ENCODE measurements at regions not wholly inside any gene's neighbourhood (a gene's known extent, or its start where the extent isn't known, plus 50 kb on each side); places are given as distances from the start of the nearest gene placed in this dataset.
"Not testable (repeated sequence)": the region's sequence is repeated elsewhere in the genome, so short reads cannot be mapped to it uniquely, and the experiment has no call there.

GRCh38 chr9:6160579-6160978 lies 55.0 kb upstream of the IL33 start:
- in situ Hi-C loops (cut with HindIII; ENCODE audit: low pct_unique_long_range_greater_than_20kb, low sequenced_read_pairs), result no loop called here
- no peak for DNase-seq (ENCODE audit: low read depth, low spot score)

GRCh38 chr9:6153425-6153824 lies 62.2 kb upstream of the IL33 start:
- in situ Hi-C loops (cut with HindIII; ENCODE audit: low pct_unique_long_range_greater_than_20kb, low sequenced_read_pairs), result no loop called here

GRCh38 chr9:6152788-6153187 lies 62.8 kb upstream of the IL33 start:
- in situ Hi-C loops (cut with HindIII; ENCODE audit: low pct_unique_long_range_greater_than_20kb, low sequenced_read_pairs), result no loop called here
- no peak for DNase-seq (ENCODE audit: low read depth, low spot score)

More at GRCh38 chr9:6153425-6153824, 62.2 kb upstream of the IL33 start:
- no peak for DNase-seq (ENCODE audit: low read depth, low spot score)

GRCh38 chr9:6150483-6150882 lies 65.1 kb upstream of the IL33 start:
- DNase-seq (ENCODE audit: low read depth, low spot score), result no peak

GRCh38 chr9:6149315-6149714 lies 66.3 kb upstream of the IL33 start:
- no peak for DNase-seq (ENCODE audit: low read depth, low spot score)
- in situ Hi-C loops (cut with HindIII; ENCODE audit: low pct_unique_long_range_greater_than_20kb, low sequenced_read_pairs), result no loop called here

More at GRCh38 chr9:6150483-6150882, 65.1 kb upstream of the IL33 start:
- in situ Hi-C loops (cut with HindIII; ENCODE audit: low pct_unique_long_range_greater_than_20kb, low sequenced_read_pairs), result no loop called here

GRCh38 chr9:6147846-6148245 lies 67.8 kb upstream of the IL33 start:
- in situ Hi-C loops (cut with HindIII; ENCODE audit: low pct_unique_long_range_greater_than_20kb, low sequenced_read_pairs), result no loop called here
- DNase-seq (ENCODE audit: low read depth, low spot score), result no peak

GRCh38 chr9:6144947-6145346 lies 70.7 kb upstream of the IL33 start:
- in situ Hi-C loops (cut with HindIII; ENCODE audit: low pct_unique_long_range_greater_than_20kb, low sequenced_read_pairs), result no loop called here

GRCh38 chr9:6142799-6143454 lies 72.7 kb upstream of the IL33 start:
- in situ Hi-C loops (cut with HindIII; ENCODE audit: low pct_unique_long_range_greater_than_20kb, low sequenced_read_pairs), result no loop called here
- no peak for DNase-seq (ENCODE audit: low read depth, low spot score)

More at GRCh38 chr9:6144947-6145346, 70.7 kb upstream of the IL33 start:
- no peak for DNase-seq (ENCODE audit: low read depth, low spot score)

GRCh38 chr9:6135780-6136179 lies 79.8 kb upstream of the IL33 start:
- DNase-seq (ENCODE audit: low read depth, low spot score); in situ Hi-C loops (cut with HindIII; ENCODE audit: low pct_unique_long_range_greater_than_20kb, low sequenced_read_pairs): not testable (repeated sequence)

GRCh38 chr9:6134661-6135180 lies 80.9 kb upstream of the IL33 start:
- DNase-seq (ENCODE audit: low read depth, low spot score), result no peak

GRCh38 chr9:6133346-6134063 lies 82.1 kb upstream of the IL33 start:
- in situ Hi-C loops (cut with HindIII; ENCODE audit: low pct_unique_long_range_greater_than_20kb, low sequenced_read_pairs), result no loop called here
- no peak for DNase-seq (ENCODE audit: low read depth, low spot score)

More at GRCh38 chr9:6134661-6135180, 80.9 kb upstream of the IL33 start:
- in situ Hi-C loops (cut with HindIII; ENCODE audit: low pct_unique_long_range_greater_than_20kb, low sequenced_read_pairs), result no loop called here

GRCh38 chr9:6132650-6133049 lies 83.0 kb upstream of the IL33 start:
- no peak for DNase-seq (ENCODE audit: low read depth, low spot score)
- in situ Hi-C loops (cut with HindIII; ENCODE audit: low pct_unique_long_range_greater_than_20kb, low sequenced_read_pairs), result no loop called here

- DNase-seq (ENCODE audit: low read depth, low spot score), result no peak
- in situ Hi-C loops (cut with HindIII; ENCODE audit: low pct_unique_long_range_greater_than_20kb, low sequenced_read_pairs), result no loop called here
Observed at GRCh38 chr9:6128030-6128429, 87.6 kb upstream of the IL33 start.

- peak; percentile 8 for DNase-seq (ENCODE audit: low read depth, low spot score)
- in situ Hi-C loops (cut with HindIII; ENCODE audit: low pct_unique_long_range_greater_than_20kb, low sequenced_read_pairs), result no loop called here
Observed at GRCh38 chr9:6126377-6126776, 89.2 kb upstream of the IL33 start.

- no peak for DNase-seq (ENCODE audit: low read depth, low spot score)
- in situ Hi-C loops (cut with HindIII; ENCODE audit: low pct_unique_long_range_greater_than_20kb, low sequenced_read_pairs), result no loop called here
Observed at GRCh38 chr9:6123416-6123815, 92.2 kb upstream of the IL33 start.

- in situ Hi-C loops (cut with HindIII; ENCODE audit: low pct_unique_long_range_greater_than_20kb, low sequenced_read_pairs), result no loop called here
- DNase-seq (ENCODE audit: low read depth, low spot score), result no peak
Observed at GRCh38 chr9:6121707-6122106, 93.9 kb upstream of the IL33 start.

- in situ Hi-C loops (cut with HindIII; ENCODE audit: low pct_unique_long_range_greater_than_20kb, low sequenced_read_pairs), result no loop called here
Observed at GRCh38 chr9:6114424-6114823, 99.0 kb upstream of the RANBP6 start.

GRCh38 chr9:6113819-6114218 lies 98.4 kb upstream of the RANBP6 start:
- no peak for DNase-seq (ENCODE audit: low read depth, low spot score)
- in situ Hi-C loops (cut with HindIII; ENCODE audit: low pct_unique_long_range_greater_than_20kb, low sequenced_read_pairs), result no loop called here

More at GRCh38 chr9:6114424-6114823, 99.0 kb upstream of the RANBP6 start:
- DNase-seq (ENCODE audit: low read depth, low spot score), result no peak

GRCh38 chr9:6113312-6113711 lies 97.9 kb upstream of the RANBP6 start:
- in situ Hi-C loops (cut with HindIII; ENCODE audit: low pct_unique_long_range_greater_than_20kb, low sequenced_read_pairs), result no loop called here
- DNase-seq (ENCODE audit: low read depth, low spot score), result no peak

Data from SK-MEL-5 (cell line).